GM19043 (cell line): ENCODE measurements at regions not wholly inside any gene's neighbourhood (a gene's known extent, or its start where the extent isn't known, plus 50 kb on each side); places are given as distances from the start of the nearest gene placed in this dataset.

Experiments
- ATAC-seq: cut with Tn5 transposase; IDR thresholded peaks from one replicate; pipeline ENCODE4 v1.9.1; 2021; ENCODE audit warnings: low read depth; ENCODE audit not compliant: unreplicated experiment

GRCh38 chr9:78654324-78654723 lies 357.4 kb downstream of the PSAT1 start:
- no peak for ATAC-seq

GRCh38 chr9:78663369-78663768 lies 366.4 kb downstream of the PSAT1 start:
- ATAC-seq: no peak

- no peak for ATAC-seq
Measured at GRCh38 chr9:78664370-78664769, 367.4 kb downstream of the PSAT1 start.

- no peak for ATAC-seq
Measured at GRCh38 chr9:78666818-78667414, 370.0 kb downstream of the PSAT1 start.

GRCh38 chr9:78668148-78668832 lies 371.4 kb downstream of the PSAT1 start:
- ATAC-seq: no peak

GRCh38 chr9:78669591-78669990 lies 372.7 kb downstream of the PSAT1 start:
- ATAC-seq: no peak

GRCh38 chr9:78671785-78672184 lies 374.9 kb downstream of the PSAT1 start:
- no peak for ATAC-seq

GRCh38 chr9:78674874-78675273 lies 377.9 kb downstream of the PSAT1 start:
- ATAC-seq: no peak

GRCh38 chr9:78676009-78676408 lies 379.1 kb downstream of the PSAT1 start:
- ATAC-seq: no peak

- ATAC-seq: no peak
Measured at GRCh38 chr9:78676623-78677022, 379.7 kb downstream of the PSAT1 start.

GRCh38 chr9:78677326-78677725 lies 380.4 kb downstream of the PSAT1 start:
- ATAC-seq: no peak

- ATAC-seq: no peak
Measured at GRCh38 chr9:78678877-78679276, 382.0 kb downstream of the PSAT1 start.

GRCh38 chr9:78680196-78680595 lies 383.3 kb downstream of the PSAT1 start:
- no peak for ATAC-seq

- ATAC-seq: no peak
Measured at GRCh38 chr9:78682216-78682615, 385.3 kb downstream of the PSAT1 start.

GRCh38 chr9:78685471-78685870 lies 388.5 kb downstream of the PSAT1 start:
- no peak for ATAC-seq

- ATAC-seq: no peak
Measured at GRCh38 chr9:78688796-78689195, 391.9 kb downstream of the PSAT1 start.

GRCh38 chr9:78691542-78691941 lies 394.6 kb downstream of the PSAT1 start:
- ATAC-seq: no peak

GRCh38 chr9:78692871-78693270 lies 395.9 kb downstream of the PSAT1 start:
- ATAC-seq: no peak

GRCh38 chr9:78694974-78695373 lies 398.0 kb downstream of the PSAT1 start:
- no peak for ATAC-seq

GRCh38 chr9:78695519-78695918 lies 398.6 kb downstream of the PSAT1 start:
- ATAC-seq: no peak

GRCh38 chr9:78697618-78698017 lies 400.7 kb downstream of the PSAT1 start:
- no peak for ATAC-seq

- ATAC-seq: no peak
Measured at GRCh38 chr9:78698371-78698770, 401.4 kb downstream of the PSAT1 start.
